H1 (cell line): ENCODE measurements at regions not wholly inside any gene's neighbourhood (a gene's known extent, or its start where the extent isn't known, plus 50 kb on each side); places are given as distances from the start of the nearest gene placed in this dataset.

Experiments
- CTCF ChIA-PET: fragments of 300-600 bp; sonication (Branson Sonifier 250); formaldehyde crosslinking; loops from one replicate; lab custom pipeline; 2021; ENCODE audit not compliant: partially characterized antibody; lab: Charles Lee
- POLR2A ChIA-PET: fragments of 300-600 bp; sonication (Branson Sonifier 250); formaldehyde crosslinking; loops from one replicate; lab custom pipeline; 2021; ENCODE audit warnings: inconsistent platforms; ENCODE audit not compliant: partially characterized antibody; lab: Charles Lee
- DNase-seq, 2 experiments: peaks; one replicate each; pipeline versions ENCODE4 v3.0.0 to v3.0.0-alpha.2; 2010 to 2022; ENCODE audit warnings: low spot score in 2 of 2, low read depth in 1 of 2, mixed read lengths in 1 of 2
- FAIRE-seq: peaks from 2 replicates; lab custom pipeline; 2011; peaks lifted over from hg19 to GRCh38; lab: Jason Lieb, UNC
- H2AFZ ChIP-seq: 2 replicates; pipeline ENCODE4 v1.8.1; 2012; ENCODE audit warnings: low read length, inconsistent platforms
- H2AK5ac ChIP-seq: 2 replicates; pipeline ENCODE4 v1.6.1; 2013; ENCODE audit warnings: low read depth, low read length
- H2BK120ac ChIP-seq: replicated peaks from 2 replicates; pipeline ENCODE3; 2013; ENCODE audit warnings: low read depth, low read length, inconsistent platforms
- H2BK12ac ChIP-seq: 2 replicates; pipeline ENCODE4 v1.6.1; 2013; ENCODE audit warnings: low read depth, low read length
- H2BK15ac ChIP-seq: 2 replicates; pipeline ENCODE4 v1.6.1; 2013; ENCODE audit warnings: low read length
- H2BK20ac ChIP-seq: 2 replicates; pipeline ENCODE4 v1.6.1; 2013; ENCODE audit warnings: low read length
- H2BK5ac ChIP-seq: 2 replicates; pipeline ENCODE4 v1.6.1; 2013; ENCODE audit warnings: low read depth, low read length
- H3K14ac ChIP-seq: 2 replicates; pipeline ENCODE4 v1.6.1; 2013; ENCODE audit warnings: inconsistent platforms; ENCODE audit not compliant: insufficient read length
- H3K18ac ChIP-seq: 2 replicates; pipeline ENCODE4 v1.6.1; 2013; ENCODE audit warnings: low read length; ENCODE audit errors: extremely low read depth
- H3K23ac ChIP-seq: 2 replicates; pipeline ENCODE4 v1.6.1; 2013; ENCODE audit warnings: inconsistent platforms; ENCODE audit not compliant: insufficient read length
- H3K23me2 ChIP-seq: 2 replicates; pipeline ENCODE4 v1.6.1; 2013; ENCODE audit warnings: low read depth, low read length
- H3K27ac ChIP-seq: 2 replicates; pipeline ENCODE4 v1.6.1; 2011; ENCODE audit warnings: low read depth, low read length, inconsistent platforms
- H3K27me3 ChIP-seq, 4 experiments: replicated peaks in 1 of 4; 1 replicate in 1 of 4; 2 replicates in 3 of 4; pipeline versions ENCODE4 v1.6.1 to v1.8.1; 2011 to 2013; ENCODE audit warnings: low read length in 3 of 4, mild to moderate bottlenecking in 3 of 4, inconsistent platforms in 2 of 4, mixed read lengths in 2 of 4, moderate library complexity in 1 of 4; ENCODE audit not compliant: control insufficient read depth in 3 of 4, insufficient read depth in 3 of 4; ENCODE audit errors: extremely low read depth in 1 of 4
- H3K36me3 ChIP-seq, 4 experiments: 2 replicates each; pipeline versions ENCODE4 v1.6.1 to v1.8.1; 2011 to 2013; ENCODE audit warnings: mild to moderate bottlenecking in 4 of 4, low read length in 3 of 4, moderate library complexity in 2 of 4, control low read depth in 1 of 4, inconsistent platforms in 1 of 4; ENCODE audit not compliant: insufficient read depth in 4 of 4, control insufficient read depth in 2 of 4
- H3K4ac ChIP-seq: replicated peaks from 2 replicates; pipeline ENCODE3; 2013; ENCODE audit warnings: low read length, low read depth, mixed read lengths, inconsistent platforms; ENCODE audit not compliant: insufficient read length
- H3K4me1 ChIP-seq, 4 experiments: replicated peaks in 1 of 4; 1 replicate in 1 of 4; 2 replicates in 3 of 4; pipeline versions ENCODE4 v1.6.1 to v1.8.1; 2011 to 2013; ENCODE audit warnings: low read length in 3 of 4, inconsistent platforms in 2 of 4, mixed read lengths in 1 of 4; ENCODE audit not compliant: insufficient read depth in 4 of 4, control insufficient read depth in 3 of 4
- H3K4me2 ChIP-seq, 2 experiments: 2 replicates each; pipeline versions ENCODE4 v1.6.1 to v1.8.1; 2011 to 2013; ENCODE audit warnings: low read depth in 2 of 2, low read length in 2 of 2, control low read depth in 1 of 2, inconsistent platforms in 1 of 2, mild to moderate bottlenecking in 1 of 2; ENCODE audit not compliant: insufficient read depth in 1 of 2
- H3K4me3 ChIP-seq, 4 experiments: fragments of 200-600, 300-600 bp in 1 of 4; sonication (generic), shearing (Covaris generic), sonication (Bioruptor Twin) in 1 of 4; 2 replicates each; pipeline versions ENCODE4 v1.5.1 to v1.8.1; 2011 to 2016; ENCODE audit warnings: low read length in 4 of 4, low read depth in 3 of 4, control low read depth in 2 of 4, inconsistent platforms in 2 of 4, mild to moderate bottlenecking in 2 of 4, mixed read lengths in 1 of 4, moderate library complexity in 1 of 4; ENCODE audit not compliant: insufficient read depth in 2 of 4; ENCODE audit errors: extremely low read depth in 1 of 4
- H3K56ac ChIP-seq: replicated peaks from 2 replicates; pipeline ENCODE3; 2013; ENCODE audit warnings: low read depth, mild to moderate bottlenecking, mixed read lengths, low read length, inconsistent platforms; ENCODE audit not compliant: insufficient read length
- H3K79me1 ChIP-seq: 2 replicates; pipeline ENCODE4 v1.6.1; 2013; ENCODE audit warnings: low read depth, low read length, control low read depth
- H3K79me2 ChIP-seq, 2 experiments: 2 replicates each; pipeline versions ENCODE4 v1.6.1 to v1.8.1; 2012 to 2013; ENCODE audit warnings: low read length in 2 of 2, mild to moderate bottlenecking in 2 of 2, inconsistent platforms in 1 of 2; ENCODE audit not compliant: insufficient read depth in 2 of 2, control insufficient read depth in 1 of 2
- H3K9ac ChIP-seq, 4 experiments: replicated peaks in 1 of 4; 1 replicate in 1 of 4; 2 replicates in 3 of 4; pipeline versions ENCODE4 v1.6.1 to v1.8.1; 2011 to 2013; ENCODE audit warnings: low read depth in 3 of 4, low read length in 3 of 4, control low read depth in 2 of 4, mild to moderate bottlenecking in 2 of 4, moderate library complexity in 2 of 4, inconsistent platforms in 1 of 4; ENCODE audit errors: extremely low read depth in 1 of 4
- H3K9me3 ChIP-seq, 2 experiments: 2 replicates each; pipeline versions ENCODE4 v1.6.1 to v1.8.1; 2012 to 2013; ENCODE audit warnings: mild to moderate bottlenecking in 2 of 2, moderate library complexity in 2 of 2, control low read depth in 1 of 2, inconsistent platforms in 1 of 2, low read depth in 1 of 2, low read length in 1 of 2, mixed read lengths in 1 of 2; ENCODE audit not compliant: insufficient read depth in 2 of 2
- H4K20me1 ChIP-seq, 2 experiments: replicated peaks in 1 of 2; 2 replicates each; pipeline versions ENCODE3 to v1.8.1; 2011 to 2013; ENCODE audit warnings: inconsistent platforms in 2 of 2, low read length in 2 of 2, mild to moderate bottlenecking in 1 of 2; ENCODE audit not compliant: insufficient read depth in 2 of 2, control insufficient read depth in 1 of 2
- H4K5ac ChIP-seq: 2 replicates; pipeline ENCODE4 v1.6.1; 2013; ENCODE audit warnings: low read length, low read depth, mixed read lengths, inconsistent platforms; ENCODE audit not compliant: insufficient read length
- H4K8ac ChIP-seq: 2 replicates; pipeline ENCODE4 v1.8.0; 2013; ENCODE audit warnings: mild to moderate bottlenecking, moderate library complexity, low read length, inconsistent platforms; ENCODE audit not compliant: insufficient read depth; ENCODE audit errors: extremely low read depth
- H4K91ac ChIP-seq: replicated peaks from 2 replicates; pipeline ENCODE3; 2013; ENCODE audit warnings: low read length, mixed read lengths, inconsistent platforms; ENCODE audit not compliant: insufficient read length
- CEBPB ChIP-seq: IDR thresholded peaks from 2 replicates; pipeline ENCODE4 v1.6.1; 2012; ENCODE audit warnings: low read depth, low read length
- MAFK ChIP-seq: IDR thresholded peaks from 2 replicates; pipeline ENCODE4 v1.6.1; 2012; ENCODE audit warnings: low read depth, mild to moderate bottlenecking, improper control_type of control experiment, low read length
- NRF1 ChIP-seq: IDR thresholded peaks from 2 replicates; pipeline ENCODE4 v1.6.1; 2011; ENCODE audit warnings: mild to moderate bottlenecking, low read depth, low read length, improper control_type of control experiment
- SP4 ChIP-seq: IDR thresholded peaks from 2 replicates; pipeline ENCODE4 v1.6.1; 2012; ENCODE audit warnings: low read length, inconsistent platforms
- WGBS, 2 experiments: shearing (Covaris generic) in 1 of 2; methylation state at CpG; one replicate each; pipeline versions ENCODE4 v1.1.6 to v1.1.7; 2013 to 2015; ENCODE audit warnings: low lambda C conversion rate in 2 of 2, mixed read lengths in 2 of 2, inconsistent platforms in 1 of 2, low coverage in 1 of 2, missing lambda C conversion rate in 1 of 2; ENCODE audit not compliant: insufficient replicate concordance in 2 of 2, insufficient coverage in 1 of 2, insufficient read length in 1 of 2; ENCODE audit errors: extremely low coverage in 1 of 2, missing lambda C conversion rate in 1 of 2; 5-methylcytosine and 5-hydroxymethylcytosine counted together
- TF ChIP-seq, protein P1 (sequence below): IDR thresholded peaks from 2 replicates; pipeline ENCODE4 v1.6.1; 2011; ENCODE audit warnings: low read length, improper control_type of control experiment

DNA sequence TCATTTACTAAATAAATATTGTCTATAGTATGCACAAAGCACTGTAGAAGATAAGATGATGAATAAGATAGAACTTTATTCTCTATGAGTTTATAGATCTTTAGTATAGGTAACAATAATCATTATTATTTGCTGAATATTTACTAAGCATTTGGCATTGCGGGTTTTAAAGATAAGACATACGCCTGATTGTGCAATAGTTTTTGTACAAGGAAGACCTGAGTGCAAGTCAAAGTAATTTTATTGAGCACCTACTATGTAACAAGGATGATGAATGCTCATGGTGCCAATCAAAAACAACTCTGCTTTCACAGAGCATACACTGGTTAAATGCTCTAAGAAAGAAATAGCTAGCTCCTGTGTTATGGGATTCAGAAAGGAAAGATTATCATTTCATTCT, 1461.7 kb upstream of the FLRT2 start:
- Histone ChIP-seq H3K36me3 (no peaks in the 10 kb centered on the region), H3K23ac (no peak overlapping the region), H2BK120ac (no peak overlapping the region), H2AK5ac (no peak overlapping the region), H2BK5ac (no peak overlapping the region), H2AFZ (no peak overlapping the region), H3K27ac (no peak overlapping the region), H4K91ac (no peak overlapping the region), H3K9ac (no peak overlapping the region), H4K20me1 (no peaks in the 10 kb centered on the region), H3K27me3 (peaks cover 0 to 1% (median 0%) of the 10 kb centered on the region in 4 experiments; a peak in 1 of 7 replicates), H4K8ac (no peak overlapping the region), H3K79me1 (no peaks in the 10 kb centered on the region), H3K56ac (no peak overlapping the region), H4K5ac (no peak overlapping the region), H3K9me3 (no peaks in the 10 kb centered on the region), H3K4me1 (no peaks in the 10 kb centered on the region), H3K18ac (no peak overlapping the region)
- POLR2A ChIA-PET = no interaction called here
- 96% methylated on average over 2 of the region's 2 CpGs; no CpG with 5 or more reads in 1 of the 2 experiments for WGBS, 2 experiments
- CTCF ChIA-PET = no interaction called here
- FAIRE-seq = no peak
- TF ChIP-seq SP4 (no peak), MAFK (no peak), NRF1 (no peak), CEBPB (peak; percentile 35; the same call in 1 of the 2 replicates)
- TF ChIP-seq, protein P1, sequence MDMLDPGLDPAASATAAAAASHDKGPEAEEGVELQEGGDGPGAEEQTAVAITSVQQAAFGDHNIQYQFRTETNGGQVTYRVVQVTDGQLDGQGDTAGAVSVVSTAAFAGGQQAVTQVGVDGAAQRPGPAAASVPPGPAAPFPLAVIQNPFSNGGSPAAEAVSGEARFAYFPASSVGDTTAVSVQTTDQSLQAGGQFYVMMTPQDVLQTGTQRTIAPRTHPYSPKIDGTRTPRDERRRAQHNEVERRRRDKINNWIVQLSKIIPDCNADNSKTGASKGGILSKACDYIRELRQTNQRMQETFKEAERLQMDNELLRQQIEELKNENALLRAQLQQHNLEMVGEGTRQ = no peak
- TF ChIP-seq, all 59 proteins: peak for 1
- no peak overlapping the region for H3K4ac ChIP-seq
- H2BK12ac ChIP-seq = no peak overlapping the region
- no peak for DNase-seq
- H2BK15ac ChIP-seq = no peak overlapping the region
- no peaks in the 10 kb centered on the region for H3K79me2 ChIP-seq
- H3K14ac ChIP-seq = no peak overlapping the region
- no peak overlapping the region for H3K4me2 ChIP-seq
- H3K23me2 ChIP-seq = no peaks in the 10 kb centered on the region
- no peak overlapping the region for H2BK20ac ChIP-seq
- H3K4me3 ChIP-seq = no peak overlapping the region
